Lower leg skin (tissue), 4 donors: ENCODE measurements at regions not wholly inside any gene's neighbourhood (a gene's known extent, or its start where the extent isn't known, plus 50 kb on each side); places are given as distances from the start of the nearest gene placed in this dataset.
"Not testable (repeated sequence)": the region's sequence is repeated elsewhere in the genome, so short reads cannot be mapped to it uniquely, and the experiment has no call there.

Experiments used
- DNase-seq, 2 donors: peaks; one replicate each; pipeline ENCODE4 v3.0.0-alpha.2; 2019; ENCODE audit warnings: low spot score in 2 of 2
- H3K4me3 ChIP-seq: fragments of 200-600 bp; sonication (generic); 2 replicates; pipeline ENCODE4 v1.5.1; 2017; ENCODE audit warnings: mild to moderate bottlenecking, low read depth; ENCODE audit not compliant: poor library complexity, severe bottlenecking
- CTCF ChIP-seq, 3 donors: fragments of 450-650 bp; IDR thresholded peaks; one replicate each; pipeline ENCODE4 v1.5.1; 2016; ENCODE audit warnings: antibody characterized with exemption in 3 of 3, mild to moderate bottlenecking in 3 of 3, moderate library complexity in 2 of 3
- POLR2A ChIP-seq, 2 donors: fragments of 450-650 bp; IDR thresholded peaks; one replicate each; pipeline ENCODE4 v1.6.1; 2016 to 2017; ENCODE audit warnings: antibody characterized with exemption in 2 of 2, mild to moderate bottlenecking in 1 of 2, moderate library complexity in 1 of 2
- WGBS, 2 donors: methylation state at CpG; one replicate each; pipeline ENCODE4 v1.1.5; 2018; 5-methylcytosine and 5-hydroxymethylcytosine counted together
- intact Hi-C: fragments of 100-400 bp; cut with DNase I; formaldehyde crosslinking; loops from one replicate; pipeline ENCODE4 v1.15.0; 2023; ENCODE audit warnings: low total_unique reads

GRCh38 chr6:159414711-159415110 is 245.5 kb downstream of the FNDC1 start:
- 83% methylated on average over 2 of the region's 2 CpGs for WGBS, 2 donors
- no peak for DNase-seq
- no peak overlapping the region for H3K4me3 ChIP-seq
- TF ChIP-seq POLR2A (IDR thresholded peaks at IDR 0.05) (no peak), CTCF (IDR thresholded peaks at IDR 0.05) (no peak)
- intact Hi-C loops: no loop called here

GRCh38 chr6:159407211-159407780 is 238.1 kb downstream of the FNDC1 start:
- intact Hi-C loops, H3K4me3 ChIP-seq: not testable (repeated sequence)
- WGBS, 2 donors: 95 to 96% methylated on average over 21 to 27 of the region's 41 CpGs
- DNase-seq: peak in 1 of 2 donors; percentile 48

GRCh38 chr6:159404296-159404695 is 235.1 kb downstream of the FNDC1 start:
- intact Hi-C loops: no loop called here
- H3K4me3 ChIP-seq: no peak overlapping the region
- TF ChIP-seq CTCF (IDR thresholded peaks at IDR 0.05): no peak
- TF ChIP-seq POLR2A (IDR thresholded peaks at IDR 0.05): no peak
- no peak for DNase-seq
- 80 to 90% methylated on average over 2 of the region's 2 CpGs for WGBS, 2 donors

GRCh38 chr6:159400826-159401225 is 231.6 kb downstream of the FNDC1 start:
- TF ChIP-seq CTCF (IDR thresholded peaks at IDR 0.05): no peak
- no peak for TF ChIP-seq POLR2A (IDR thresholded peaks at IDR 0.05)
- 78 to 91% methylated on average over 7 of the region's 7 CpGs for WGBS, 2 donors
- peak in 1 of 2 donors; percentile 3 for DNase-seq
- no peak overlapping the region for H3K4me3 ChIP-seq
- intact Hi-C loops: no loop called here

- TF ChIP-seq CTCF (IDR thresholded peaks at IDR 0.05) (no peak), POLR2A (IDR thresholded peaks at IDR 0.05) (no peak)
- intact Hi-C loops: no loop called here
- H3K4me3 ChIP-seq: no peak overlapping the region
- WGBS, 2 donors: 62 to 71% methylated on average over 8 of the region's 8 CpGs
- DNase-seq: peak in 1 of 2 donors; percentile 32
These were observed 230.6 kb downstream of the FNDC1 start for GRCh38 chr6:159399751-159400221.

- intact Hi-C loops: no loop called here
- H3K4me3 ChIP-seq: no peak overlapping the region
- WGBS, 2 donors: 90 to 93% methylated on average over 2 of the region's 2 CpGs
- no peak for TF ChIP-seq POLR2A (IDR thresholded peaks at IDR 0.05)
- no peak for TF ChIP-seq CTCF (IDR thresholded peaks at IDR 0.05)
- no peak for DNase-seq
These were observed 229.4 kb downstream of the FNDC1 start for GRCh38 chr6:159398633-159399032.
